GM12865 (cell line): ENCODE measurements at regions not wholly inside any gene's neighbourhood (a gene's known extent, or its start where the extent isn't known, plus 50 kb on each side); places are given as distances from the start of the nearest gene placed in this dataset.

ENCODE experiments used
- DNase-seq: peaks from one replicate; pipeline ENCODE4 v3.0.0; 2010; ENCODE audit warnings: low read depth
- H3K4me3 ChIP-seq: 2 replicates; pipeline ENCODE4 v1.5.1; 2011; ENCODE audit warnings: mild to moderate bottlenecking, low read depth, low read length, control low read depth
- TF ChIP-seq, protein P1 (sequence below): IDR thresholded peaks from 2 replicates; pipeline ENCODE4 v1.5.1; 2011; ENCODE audit warnings: low read length, control low read depth, low read depth, inconsistent platforms; ENCODE audit not compliant: insufficient read depth; ENCODE audit errors: missing control alignments

GRCh38 chr10:101299211-101299610 lies 54.8 kb upstream of the BTRC start:
- TF ChIP-seq, protein P1, sequence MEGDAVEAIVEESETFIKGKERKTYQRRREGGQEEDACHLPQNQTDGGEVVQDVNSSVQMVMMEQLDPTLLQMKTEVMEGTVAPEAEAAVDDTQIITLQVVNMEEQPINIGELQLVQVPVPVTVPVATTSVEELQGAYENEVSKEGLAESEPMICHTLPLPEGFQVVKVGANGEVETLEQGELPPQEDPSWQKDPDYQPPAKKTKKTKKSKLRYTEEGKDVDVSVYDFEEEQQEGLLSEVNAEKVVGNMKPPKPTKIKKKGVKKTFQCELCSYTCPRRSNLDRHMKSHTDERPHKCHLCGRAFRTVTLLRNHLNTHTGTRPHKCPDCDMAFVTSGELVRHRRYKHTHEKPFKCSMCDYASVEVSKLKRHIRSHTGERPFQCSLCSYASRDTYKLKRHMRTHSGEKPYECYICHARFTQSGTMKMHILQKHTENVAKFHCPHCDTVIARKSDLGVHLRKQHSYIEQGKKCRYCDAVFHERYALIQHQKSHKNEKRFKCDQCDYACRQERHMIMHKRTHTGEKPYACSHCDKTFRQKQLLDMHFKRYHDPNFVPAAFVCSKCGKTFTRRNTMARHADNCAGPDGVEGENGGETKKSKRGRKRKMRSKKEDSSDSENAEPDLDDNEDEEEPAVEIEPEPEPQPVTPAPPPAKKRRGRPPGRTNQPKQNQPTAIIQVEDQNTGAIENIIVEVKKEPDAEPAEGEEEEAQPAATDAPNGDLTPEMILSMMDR, result no peak
- no peak overlapping the region for H3K4me3 ChIP-seq
- no peak for DNase-seq

DNA sequence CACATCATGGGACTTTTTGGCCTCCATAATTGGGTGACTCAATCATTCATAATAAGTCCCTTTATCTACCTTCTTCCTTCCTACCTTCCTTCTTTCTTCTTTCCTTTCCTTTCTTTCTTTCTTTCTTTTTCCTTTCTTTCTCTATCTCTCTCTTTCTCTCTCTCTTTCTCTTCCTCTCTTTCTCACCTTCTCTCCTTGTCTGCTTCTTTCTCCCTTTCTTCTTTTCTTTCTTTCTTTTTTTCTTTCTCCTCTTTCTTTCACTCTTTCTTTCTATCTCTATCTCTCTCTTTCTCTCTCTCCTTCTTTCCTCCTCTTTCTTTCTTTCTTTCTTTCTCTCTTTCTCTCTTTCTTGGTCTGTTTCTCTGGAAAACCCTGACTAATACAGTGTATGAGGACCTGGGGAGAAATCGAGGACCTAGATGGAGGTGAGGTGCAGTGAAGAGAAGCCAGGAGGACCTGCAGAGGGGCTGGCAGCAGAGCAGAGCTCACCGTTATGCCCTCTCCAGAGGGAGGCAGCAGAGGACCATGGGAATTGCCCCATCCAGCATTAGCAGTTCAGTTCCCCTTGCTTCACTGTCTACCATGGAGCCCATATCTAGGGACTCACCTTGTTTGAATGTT lies 52.7 kb upstream of the BTRC start:
- no peak overlapping the region for H3K4me3 ChIP-seq
- TF ChIP-seq, protein P1, result peak; percentile 51
- peak; percentile 53 for DNase-seq

- no peak overlapping the region for H3K4me3 ChIP-seq
- no peak for DNase-seq
- TF ChIP-seq, protein P1, result no peak
Observed at GRCh38 chr10:101303087-101303703, 50.8 kb upstream of the BTRC start.
